Upper lobe of left lung (tissue), 4 donors: ENCODE measurements at regions not wholly inside any gene's neighbourhood (a gene's known extent, or its start where the extent isn't known, plus 50 kb on each side); places are given as distances from the start of the nearest gene placed in this dataset.

ENCODE experiments used
- POLR2A ChIP-seq, 4 donors: fragments of 450-650 bp; IDR thresholded peaks; one replicate each; pipeline ENCODE4 v1.5.1; 2016 to 2017; ENCODE audit warnings: antibody characterized with exemption in 4 of 4, mild to moderate bottlenecking in 2 of 4
- TF ChIP-seq, protein P1 (sequence below), 6 experiments: fragments of 450-650 bp in 4 of 6; fragments of 200-600 bp in 2 of 6; sonication (generic) in 2 of 6; IDR thresholded peaks; one replicate each; pipeline ENCODE4 v1.5.1; 2016 to 2019; ENCODE audit warnings: antibody characterized with exemption in 6 of 6

DNA sequence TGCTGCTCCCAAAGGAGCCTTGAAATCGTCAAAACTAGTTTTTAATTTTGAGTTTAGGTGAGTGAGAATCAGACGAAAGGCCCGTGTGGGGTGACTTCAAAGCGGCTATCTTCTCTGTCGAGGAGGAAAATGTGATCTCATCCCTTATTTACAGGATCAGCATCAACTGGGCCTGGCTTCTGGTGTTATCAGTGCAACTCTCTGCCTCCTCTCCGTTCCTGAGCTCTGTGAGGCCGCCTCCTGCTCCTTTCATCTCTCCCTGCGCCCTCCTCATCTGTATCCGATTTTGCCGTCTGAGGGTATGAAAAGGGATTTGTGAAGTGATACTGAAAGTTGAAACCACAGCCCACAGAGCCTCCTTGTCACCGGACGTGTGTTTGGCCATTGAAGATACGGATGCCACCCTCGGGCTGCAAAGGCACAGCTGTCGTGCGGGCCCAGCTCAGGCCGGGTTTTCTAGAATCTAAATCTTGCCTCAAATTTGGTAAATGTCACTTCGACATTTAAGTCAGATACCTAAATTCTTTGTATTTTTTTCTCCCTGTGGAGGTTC lies 408.7 kb upstream of the ADARB2 start:
- TF ChIP-seq POLR2A (IDR thresholded peaks at IDR 0.05) = no peak
- TF ChIP-seq, protein P1, sequence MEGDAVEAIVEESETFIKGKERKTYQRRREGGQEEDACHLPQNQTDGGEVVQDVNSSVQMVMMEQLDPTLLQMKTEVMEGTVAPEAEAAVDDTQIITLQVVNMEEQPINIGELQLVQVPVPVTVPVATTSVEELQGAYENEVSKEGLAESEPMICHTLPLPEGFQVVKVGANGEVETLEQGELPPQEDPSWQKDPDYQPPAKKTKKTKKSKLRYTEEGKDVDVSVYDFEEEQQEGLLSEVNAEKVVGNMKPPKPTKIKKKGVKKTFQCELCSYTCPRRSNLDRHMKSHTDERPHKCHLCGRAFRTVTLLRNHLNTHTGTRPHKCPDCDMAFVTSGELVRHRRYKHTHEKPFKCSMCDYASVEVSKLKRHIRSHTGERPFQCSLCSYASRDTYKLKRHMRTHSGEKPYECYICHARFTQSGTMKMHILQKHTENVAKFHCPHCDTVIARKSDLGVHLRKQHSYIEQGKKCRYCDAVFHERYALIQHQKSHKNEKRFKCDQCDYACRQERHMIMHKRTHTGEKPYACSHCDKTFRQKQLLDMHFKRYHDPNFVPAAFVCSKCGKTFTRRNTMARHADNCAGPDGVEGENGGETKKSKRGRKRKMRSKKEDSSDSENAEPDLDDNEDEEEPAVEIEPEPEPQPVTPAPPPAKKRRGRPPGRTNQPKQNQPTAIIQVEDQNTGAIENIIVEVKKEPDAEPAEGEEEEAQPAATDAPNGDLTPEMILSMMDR (IDR thresholded peaks at IDR 0.05) = no peak
